Ascending aorta (tissue), 2 donors: ENCODE measurements at regions not wholly inside any gene's neighbourhood (a gene's known extent, or its start where the extent isn't known, plus 50 kb on each side); places are given as distances from the start of the nearest gene placed in this dataset.

Experiments
- DNase-seq, 2 donors: peaks; one replicate each; pipeline ENCODE4 v3.0.0-alpha.2; 2019; ENCODE audit warnings: low spot score in 2 of 2
- H3K27ac ChIP-seq, 2 donors: fragments of 200-600 bp; sonication (generic); one replicate each; pipeline ENCODE4 v1.5.1; 2016 to 2017; ENCODE audit warnings: mild to moderate bottlenecking in 1 of 2
- H3K27me3 ChIP-seq: fragments of 200-600 bp; sonication (generic); one replicate; pipeline ENCODE4 v1.5.1; 2017
- H3K36me3 ChIP-seq, 2 donors: fragments of 200-600 bp; sonication (generic); one replicate each; pipeline ENCODE4 v1.5.1; 2016
- H3K4me1 ChIP-seq, 2 donors: fragments of 200-600 bp; sonication (generic); one replicate each; pipeline ENCODE4 v1.5.1; 2016 to 2017; ENCODE audit warnings: mild to moderate bottlenecking in 1 of 2
- H3K4me3 ChIP-seq, 2 donors: fragments of 200-600 bp; sonication (generic); one replicate each; pipeline ENCODE4 v1.5.1; 2016 to 2017; ENCODE audit warnings: mild to moderate bottlenecking in 1 of 2
- H3K9me3 ChIP-seq, 2 donors: fragments of 200-600 bp; sonication (generic); one replicate each; pipeline ENCODE4 v1.5.1; 2016
- intact Hi-C: fragments of 100-400 bp; cut with DNase I; formaldehyde crosslinking; loops from one replicate; pipeline ENCODE4 v1.15.1; 2023
- TF ChIP-seq, protein P1 (sequence below), 3 experiments: fragments of 200-600 bp in 2 of 3; fragments of 450-650 bp in 1 of 3; sonication (generic) in 2 of 3; IDR thresholded peaks; one replicate each; pipeline ENCODE4 v1.5.1; 2016 to 2019; ENCODE audit warnings: antibody characterized with exemption in 3 of 3, mild to moderate bottlenecking in 1 of 3, moderate library complexity in 1 of 3

DNA sequence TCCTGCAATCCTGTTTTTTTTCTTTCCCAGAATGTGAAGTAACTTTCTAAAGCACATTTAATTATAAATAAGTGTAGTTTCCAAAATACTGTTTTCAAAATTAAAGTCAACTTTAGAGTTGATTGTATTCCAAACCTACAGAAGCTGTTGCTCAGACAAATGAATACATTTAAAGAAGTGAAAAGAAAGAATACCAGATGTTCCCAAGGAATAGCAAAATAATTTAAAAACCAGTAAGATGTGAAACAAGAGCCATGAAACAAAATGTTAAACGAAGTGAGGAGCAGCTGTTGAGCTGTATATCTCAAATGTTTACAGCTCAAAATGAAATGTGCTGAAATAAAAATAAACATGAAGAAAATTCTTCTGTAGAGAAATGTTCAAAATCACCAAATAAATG, 627.4 kb upstream of the NDST4 start:
- no peaks in the 10 kb centered on the region for H3K27me3 ChIP-seq
- no peak overlapping the region for H3K27ac ChIP-seq
- no peak for DNase-seq
- H3K9me3 ChIP-seq, result no peaks in the 10 kb centered on the region
- H3K36me3 ChIP-seq, result no peaks in the 10 kb centered on the region
- H3K4me3 ChIP-seq, result no peak overlapping the region
- H3K4me1 ChIP-seq, result no peaks in the 10 kb centered on the region
- TF ChIP-seq, protein P1, sequence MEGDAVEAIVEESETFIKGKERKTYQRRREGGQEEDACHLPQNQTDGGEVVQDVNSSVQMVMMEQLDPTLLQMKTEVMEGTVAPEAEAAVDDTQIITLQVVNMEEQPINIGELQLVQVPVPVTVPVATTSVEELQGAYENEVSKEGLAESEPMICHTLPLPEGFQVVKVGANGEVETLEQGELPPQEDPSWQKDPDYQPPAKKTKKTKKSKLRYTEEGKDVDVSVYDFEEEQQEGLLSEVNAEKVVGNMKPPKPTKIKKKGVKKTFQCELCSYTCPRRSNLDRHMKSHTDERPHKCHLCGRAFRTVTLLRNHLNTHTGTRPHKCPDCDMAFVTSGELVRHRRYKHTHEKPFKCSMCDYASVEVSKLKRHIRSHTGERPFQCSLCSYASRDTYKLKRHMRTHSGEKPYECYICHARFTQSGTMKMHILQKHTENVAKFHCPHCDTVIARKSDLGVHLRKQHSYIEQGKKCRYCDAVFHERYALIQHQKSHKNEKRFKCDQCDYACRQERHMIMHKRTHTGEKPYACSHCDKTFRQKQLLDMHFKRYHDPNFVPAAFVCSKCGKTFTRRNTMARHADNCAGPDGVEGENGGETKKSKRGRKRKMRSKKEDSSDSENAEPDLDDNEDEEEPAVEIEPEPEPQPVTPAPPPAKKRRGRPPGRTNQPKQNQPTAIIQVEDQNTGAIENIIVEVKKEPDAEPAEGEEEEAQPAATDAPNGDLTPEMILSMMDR (IDR thresholded peaks at IDR 0.05), result no peak
- intact Hi-C loops, result no loop called here

DNA sequence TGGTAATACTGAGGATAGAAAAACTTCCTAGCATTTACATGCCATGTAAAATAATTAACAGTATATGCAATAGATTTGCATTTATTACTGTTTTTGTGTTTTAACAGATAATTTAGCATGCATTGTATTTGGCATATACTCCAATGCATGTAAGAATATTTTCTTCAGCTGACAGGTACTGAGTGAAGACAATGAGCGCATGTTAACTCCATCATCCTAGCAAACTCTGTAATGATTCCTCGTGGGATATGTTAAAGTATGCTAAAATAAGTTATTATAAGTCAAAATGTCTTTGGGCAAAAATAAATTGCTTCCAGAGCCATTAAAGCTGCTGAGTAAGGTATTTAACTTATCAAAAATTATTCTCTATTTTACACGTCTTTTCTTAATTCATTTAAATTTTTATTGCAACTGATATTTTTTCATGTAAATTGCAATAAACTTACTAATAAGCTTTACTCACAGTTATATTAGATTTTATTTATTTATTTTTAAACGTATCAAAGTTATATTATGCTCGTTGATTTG, 616.4 kb upstream of the NDST4 start:
- H3K9me3 ChIP-seq, result no peaks in the 10 kb centered on the region
- no peak overlapping the region for H3K27ac ChIP-seq
- H3K4me3 ChIP-seq, result no peak overlapping the region
- no peak for DNase-seq
- intact Hi-C loops, result no loop called here
- TF ChIP-seq, protein P1 (IDR thresholded peaks at IDR 0.05), result no peak
- H3K36me3 ChIP-seq, result no peaks in the 10 kb centered on the region
- H3K27me3 ChIP-seq, result no peaks in the 10 kb centered on the region
- H3K4me1 ChIP-seq, result no peaks in the 10 kb centered on the region

DNA sequence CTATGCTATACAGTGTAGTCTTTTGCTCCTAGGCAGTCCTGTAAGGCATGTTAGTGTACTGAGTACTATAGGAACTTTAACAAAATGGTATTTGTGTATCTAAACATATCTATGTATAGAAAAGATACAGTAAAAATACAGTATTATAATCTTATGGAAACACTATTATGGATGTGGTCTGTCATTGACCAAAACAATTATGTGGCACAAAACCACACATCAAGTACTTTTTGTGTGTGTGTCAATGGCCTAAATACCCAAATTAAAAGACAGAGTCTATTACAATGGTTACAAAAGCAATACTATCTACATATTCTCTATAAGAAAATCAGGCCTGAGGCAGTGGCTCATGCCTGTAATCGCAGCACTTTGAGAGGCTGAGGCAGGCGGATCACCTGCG, 610.2 kb upstream of the NDST4 start:
- intact Hi-C loops, result no loop called here
- TF ChIP-seq, protein P1 (IDR thresholded peaks at IDR 0.05), result no peak
- H3K4me1 ChIP-seq, result no peaks in the 10 kb centered on the region
- no peaks in the 10 kb centered on the region for H3K36me3 ChIP-seq
- no peaks in the 10 kb centered on the region for H3K27me3 ChIP-seq
- H3K27ac ChIP-seq, result no peak overlapping the region
- no peak for DNase-seq
- H3K9me3 ChIP-seq, result no peaks in the 10 kb centered on the region
- no peak overlapping the region for H3K4me3 ChIP-seq

DNA sequence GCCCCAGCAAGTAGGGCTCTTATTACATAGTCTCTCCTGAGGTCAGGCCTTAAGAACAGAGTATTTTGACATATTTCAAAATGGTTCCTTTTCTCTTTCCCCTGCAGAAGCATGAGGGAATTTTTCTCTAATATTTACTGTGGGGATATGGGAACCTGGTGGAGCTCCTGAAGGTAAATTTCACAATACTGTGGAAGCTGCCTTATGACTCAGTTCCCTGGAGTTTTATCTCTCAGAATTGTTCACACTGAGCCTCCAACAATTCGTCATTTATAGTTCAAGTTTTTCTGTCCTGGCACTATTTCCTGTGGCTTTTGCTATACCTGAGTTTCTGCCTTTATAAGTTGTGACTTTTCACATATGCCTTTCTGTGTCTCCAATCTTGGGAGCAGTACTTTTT, 607.2 kb upstream of the NDST4 start:
- intact Hi-C loops, result no loop called here
- TF ChIP-seq, protein P1 (IDR thresholded peaks at IDR 0.05), result no peak
- Histone ChIP-seq H3K9me3 (no peaks in the 10 kb centered on the region), H3K27ac (no peak overlapping the region), H3K4me3 (no peak overlapping the region), H3K36me3 (no peaks in the 10 kb centered on the region), H3K4me1 (no peaks in the 10 kb centered on the region), H3K27me3 (no peaks in the 10 kb centered on the region)
- DNase-seq, result no peak

DNA sequence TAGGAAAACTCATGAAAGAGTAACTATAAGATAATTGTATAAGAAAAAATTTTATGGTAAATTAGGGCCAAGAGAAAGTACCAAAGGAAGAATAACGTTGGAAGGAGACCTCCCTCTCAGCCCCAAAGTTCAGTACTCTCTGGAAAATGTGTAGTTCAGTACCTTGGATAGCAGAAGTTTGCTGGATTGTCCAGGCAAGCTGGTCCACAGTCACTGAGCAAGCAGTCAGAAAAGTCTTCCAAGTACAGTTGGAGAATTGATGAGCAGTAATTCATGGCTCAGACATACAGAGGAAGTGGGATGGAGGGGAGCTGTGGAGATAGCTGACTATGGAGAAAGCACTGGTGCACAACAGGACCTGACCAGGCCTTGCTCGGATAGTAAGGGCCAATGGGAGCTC, 598.2 kb upstream of the NDST4 start:
- Histone ChIP-seq H3K27ac (no peak overlapping the region), H3K27me3 (no peaks in the 10 kb centered on the region), H3K36me3 (no peaks in the 10 kb centered on the region), H3K9me3 (no peaks in the 10 kb centered on the region), H3K4me1 (no peaks in the 10 kb centered on the region), H3K4me3 (no peak overlapping the region)
- intact Hi-C loops, result no loop called here
- TF ChIP-seq, protein P1 (IDR thresholded peaks at IDR 0.05), result no peak
- DNase-seq, result no peak

DNA sequence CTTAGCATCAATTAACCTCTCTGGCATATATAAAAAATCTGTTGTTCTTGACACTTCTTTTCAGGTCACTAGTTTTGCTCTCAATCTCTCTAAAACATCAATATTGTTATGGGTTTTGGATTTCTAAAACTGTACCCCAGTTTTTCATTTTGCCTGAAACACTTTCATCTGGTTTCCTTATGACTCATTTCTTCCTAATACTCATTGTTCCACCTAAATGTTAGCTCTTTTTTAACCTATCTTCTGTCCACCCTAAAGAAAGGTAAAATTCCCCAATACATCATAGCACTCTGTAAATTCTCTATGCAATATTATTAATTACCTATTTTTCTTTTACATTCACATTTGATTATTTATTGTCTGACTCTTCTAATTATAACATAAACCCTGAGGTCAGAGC, 575.5 kb upstream of the NDST4 start:
- Histone ChIP-seq H3K27ac (no peak overlapping the region), H3K9me3 (no peaks in the 10 kb centered on the region), H3K27me3 (no peaks in the 10 kb centered on the region), H3K4me1 (no peaks in the 10 kb centered on the region), H3K36me3 (no peaks in the 10 kb centered on the region), H3K4me3 (no peak overlapping the region)
- intact Hi-C loops, result no loop called here
- no peak for DNase-seq
- TF ChIP-seq, protein P1 (IDR thresholded peaks at IDR 0.05), result no peak
